Esophagus muscularis mucosa (tissue), 4 donors: ENCODE measurements at regions not wholly inside any gene's neighbourhood (a gene's known extent, or its start where the extent isn't known, plus 50 kb on each side); places are given as distances from the start of the nearest gene placed in this dataset.

Experiments
- DNase-seq: peaks from one replicate; pipeline ENCODE4 v3.0.0-alpha.2; 2017; ENCODE audit errors: extremely low spot score
- H3K27ac ChIP-seq, 4 donors: fragments of 200-600 bp; sonication (generic); replicated peaks in 1 of 4; 1 replicate in 3 of 4; 2 replicates in 1 of 4; pipeline ENCODE4 v1.5.1; 2016 to 2019; ENCODE audit warnings: mild to moderate bottlenecking in 1 of 4
- H3K27me3 ChIP-seq, 4 donors: fragments of 200-600 bp; sonication (generic); one replicate each; pipeline versions ENCODE4 v1.5.1 to v1.6.0; 2016 to 2019
- H3K36me3 ChIP-seq, 4 donors: fragments of 200-600 bp; sonication (generic); one replicate each; pipeline ENCODE4 v1.5.1; 2016 to 2019
- H3K4me1 ChIP-seq, 4 donors: fragments of 200-600 bp; sonication (generic); one replicate each; pipeline ENCODE4 v1.5.1; 2016 to 2019
- H3K4me3 ChIP-seq, 4 donors: fragments of 200-600 bp; sonication (generic); 1 replicate in 2 of 4; 2 replicates in 2 of 4; pipeline ENCODE4 v1.5.1; 2016 to 2019; ENCODE audit warnings: mild to moderate bottlenecking in 4 of 4, moderate library complexity in 1 of 4
- H3K9me3 ChIP-seq, 4 donors: fragments of 200-600 bp; sonication (generic); 1 replicate in 3 of 4; 2 replicates in 1 of 4; pipeline ENCODE4 v1.5.1; 2016 to 2019
- CTCF ChIP-seq, 3 experiments: fragments of 200-600 bp in 2 of 3; fragments of 450-650 bp in 1 of 3; sonication (generic) in 2 of 3; IDR thresholded peaks; one replicate each; pipeline ENCODE4 v1.5.1; 2017 to 2019; ENCODE audit warnings: antibody characterized with exemption in 3 of 3, mild to moderate bottlenecking in 2 of 3, moderate library complexity in 1 of 3
- EP300 ChIP-seq: sonication (generic); formaldehyde crosslinking; IDR thresholded peaks from one replicate; pipeline ENCODE4 v1.6.1; 2017; ENCODE audit warnings: antibody characterized with exemption
- POLR2A ChIP-seq: fragments of 450-650 bp; IDR thresholded peaks from one replicate; pipeline ENCODE4 v1.6.1; 2017; ENCODE audit warnings: antibody characterized with exemption, moderate library complexity, mild to moderate bottlenecking, low read depth
- POLR2AphosphoS5 ChIP-seq, 2 donors: sonication (generic); formaldehyde crosslinking; IDR thresholded peaks; one replicate each; pipeline ENCODE4 v1.6.1; 2017; ENCODE audit warnings: antibody characterized with exemption in 2 of 2
- WGBS: methylation state at CpG from one replicate; pipeline ENCODE4 v1.1.5; 2018; 5-methylcytosine and 5-hydroxymethylcytosine counted together
- intact Hi-C: fragments of 100-400 bp; cut with DNase I; formaldehyde crosslinking; loops from one replicate; pipeline ENCODE4 v1.15.1; 2023

GRCh38 chr2:120597595-120598193 is 138.0 kb upstream of the GLI2 start:
- no peak overlapping the region for H3K4me3 ChIP-seq
- H3K4me1 ChIP-seq, result peaks cover 7 to 26% (median 23%) of the 10 kb centered on the region in 4 donors
- TF ChIP-seq POLR2AphosphoS5 (IDR thresholded peaks at IDR 0.05), result no peak
- no peak for TF ChIP-seq POLR2A
- H3K36me3 ChIP-seq, result no peaks in the 10 kb centered on the region
- H3K27me3 ChIP-seq, result peaks cover 0 to 6% (median 0%) of the 10 kb centered on the region in 4 donors
- intact Hi-C loops, result no loop called here
- 88% methylated on average over 19 of the region's 19 CpGs for WGBS
- no peaks in the 10 kb centered on the region for H3K9me3 ChIP-seq
- DNase-seq, result no peak
- H3K27ac ChIP-seq, result peak overlapping the region in 2 of 4 donors; percentile 54 to 60

- 92% methylated on average over 4 of the region's 5 CpGs for WGBS
- intact Hi-C loops, result no loop called here
Observed at GRCh38 chr2:120598416-120598815, 137.3 kb upstream of the GLI2 start.

GRCh38 chr2:120599072-120599471 is 136.6 kb upstream of the GLI2 start:
- Histone ChIP-seq H3K27ac (no peak overlapping the region), H3K4me3 (no peak overlapping the region), H3K27me3 (peaks cover 0 to 10% (median 0%) of the 10 kb centered on the region in 4 donors), H3K4me1 (peaks cover 7 to 26% (median 23%) of the 10 kb centered on the region in 4 donors), H3K36me3 (no peaks in the 10 kb centered on the region), H3K9me3 (no peaks in the 10 kb centered on the region)
- TF ChIP-seq POLR2AphosphoS5 (IDR thresholded peaks at IDR 0.05) (no peak), POLR2A (no peak), EP300 (no peak), CTCF (IDR thresholded peaks at IDR 0.05) (no peak)
- DNase-seq, result no peak
- WGBS, result 83% methylated on average over 7 of the region's 7 CpGs
- intact Hi-C loops, result no loop called here

More at GRCh38 chr2:120598416-120598815, 137.3 kb upstream of the GLI2 start:
- Histone ChIP-seq H3K36me3 (no peaks in the 10 kb centered on the region), H3K27ac (no peak overlapping the region), H3K4me3 (no peak overlapping the region), H3K27me3 (peaks cover 0 to 9% (median 0%) of the 10 kb centered on the region in 4 donors), H3K9me3 (no peaks in the 10 kb centered on the region), H3K4me1 (peaks cover 7 to 26% (median 23%) of the 10 kb centered on the region in 4 donors)
- TF ChIP-seq POLR2AphosphoS5 (IDR thresholded peaks at IDR 0.05), result no peak
- no peak for TF ChIP-seq CTCF (IDR thresholded peaks at IDR 0.05)
- TF ChIP-seq EP300, result no peak
- TF ChIP-seq POLR2A, result no peak
- DNase-seq, result no peak

GRCh38 chr2:120599656-120600055 is 136.0 kb upstream of the GLI2 start:
- no peak overlapping the region for H3K4me3 ChIP-seq
- H3K27ac ChIP-seq, result no peak overlapping the region
- no peaks in the 10 kb centered on the region for H3K9me3 ChIP-seq
- TF ChIP-seq CTCF (IDR thresholded peaks at IDR 0.05), result no peak
- TF ChIP-seq EP300, result no peak
- no peak for TF ChIP-seq POLR2A
- no peaks in the 10 kb centered on the region for H3K36me3 ChIP-seq
- 91% methylated on average over 7 of the region's 7 CpGs for WGBS
- DNase-seq, result no peak
- H3K27me3 ChIP-seq, result peaks cover 0 to 5% (median 0%) of the 10 kb centered on the region in 4 donors
- peaks cover 7 to 26% (median 23%) of the 10 kb centered on the region in 4 donors for H3K4me1 ChIP-seq
- intact Hi-C loops, result no loop called here

- no peak for TF ChIP-seq POLR2A
- TF ChIP-seq CTCF (IDR thresholded peaks at IDR 0.05), result no peak
- no peak for TF ChIP-seq POLR2AphosphoS5 (IDR thresholded peaks at IDR 0.05)
- no peak for TF ChIP-seq EP300
- DNase-seq, result no peak
- Histone ChIP-seq H3K9me3 (no peaks in the 10 kb centered on the region), H3K4me3 (no peak overlapping the region), H3K27me3 (peaks cover 0 to 5% (median 0%) of the 10 kb centered on the region in 4 donors), H3K36me3 (no peaks in the 10 kb centered on the region), H3K27ac (no peak overlapping the region), H3K4me1 (peaks cover 7 to 25% (median 23%) of the 10 kb centered on the region in 4 donors)
- WGBS, result 90% methylated on average over 7 of the region's 7 CpGs
- intact Hi-C loops, result no loop called here
Observed at GRCh38 chr2:120600335-120600734, 135.3 kb upstream of the GLI2 start.
